HepG2 (cell line): ENCODE measurements at regions not wholly inside any gene's neighbourhood (a gene's known extent, or its start where the extent isn't known, plus 50 kb on each side); places are given as distances from the start of the nearest gene placed in this dataset.
A peak's percentile ranks its signal among the peaks of the same experiment; 100 is the strongest.

Source experiments
- BHLHE40 ChIP-seq: IDR thresholded peaks from 2 replicates; pipeline ENCODE4 v1.6.1; 2011; ENCODE audit warnings: low read length, improper control_type of control experiment
- BRCA1 ChIP-seq: sonication (generic); formaldehyde crosslinking; IDR thresholded peaks from 2 replicates; pipeline ENCODE4 v1.4.0; 2020; ENCODE audit warnings: missing genetic modification reagents
- E2F1 ChIP-seq: sonication (generic); formaldehyde crosslinking; IDR thresholded peaks from 2 replicates; pipeline ENCODE4 v1.5.0; 2020; ENCODE audit warnings: missing genetic modification reagents
- GABPB1 ChIP-seq: IDR thresholded peaks from 2 replicates; pipeline ENCODE4 v1.6.1; 2016; ENCODE audit warnings: mild to moderate bottlenecking, missing genetic modification reagents, moderate library complexity, missing compliant biosample characterization
- HNF1B ChIP-seq: sonication (generic); formaldehyde crosslinking; IDR thresholded peaks from 2 replicates; pipeline ENCODE4 v1.5.1; 2020; ENCODE audit warnings: mild to moderate bottlenecking, moderate library complexity, missing genetic modification reagents
- HNF4G ChIP-seq, 2 experiments: sonication (generic) in 1 of 2; formaldehyde crosslinking in 1 of 2; IDR thresholded peaks; 2 replicates each; pipeline versions ENCODE4 v1.4.0 to v1.6.1; 2011 to 2020; ENCODE audit warnings: borderline replicate concordance in 2 of 2, low read depth in 2 of 2, mild to moderate bottlenecking in 2 of 2, low read length in 1 of 2, missing genetic modification reagents in 1 of 2, moderate library complexity in 1 of 2
- HOXA3 ChIP-seq: sonication (generic); formaldehyde crosslinking; IDR thresholded peaks from 2 replicates; pipeline ENCODE4 v1.5.0; 2020; ENCODE audit warnings: missing genetic modification reagents
- MED1 ChIP-seq: sonication (generic); formaldehyde crosslinking; IDR thresholded peaks from 2 replicates; pipeline ENCODE4 v1.4.0; 2020; ENCODE audit warnings: missing genetic modification reagents
- RBM22 ChIP-seq: fragments of 200-400 bp; formaldehyde crosslinking; optimal IDR thresholded peaks from 2 replicates; pipeline ENCODE3; 2017; ENCODE audit warnings: mild to moderate bottlenecking, low read length, moderate library complexity
- SMAD3 ChIP-seq: sonication (generic); formaldehyde crosslinking; IDR thresholded peaks from 2 replicates; pipeline ENCODE4 v1.4.0; 2020; ENCODE audit warnings: missing genetic modification reagents
- TARDBP ChIP-seq: sonication (generic); formaldehyde crosslinking; IDR thresholded peaks from 2 replicates; pipeline ENCODE4 v1.8.0; 2022; ENCODE audit warnings: mild to moderate bottlenecking, missing genetic modification reagents
- TFAP4 ChIP-seq: sonication (generic); IDR thresholded peaks from 2 replicates; pipeline ENCODE4 v1.6.1; 2016; ENCODE audit warnings: low read depth, borderline replicate concordance
- THYN1 ChIP-seq: sonication (generic); formaldehyde crosslinking; IDR thresholded peaks from 2 replicates; pipeline ENCODE4 v1.8.1; 2023; ENCODE audit warnings: low read depth, mild to moderate bottlenecking, moderate library complexity, missing genetic modification reagents, borderline replicate concordance
- ZFY ChIP-seq: sonication (generic); formaldehyde crosslinking; IDR thresholded peaks from 2 replicates; pipeline ENCODE4 v1.4.0; 2020; ENCODE audit warnings: missing genetic modification reagents
- ZNF234 ChIP-seq: sonication (generic); formaldehyde crosslinking; conservative IDR thresholded peaks from 2 replicates; pipeline ENCODE4 v1.5.1; 2020; ENCODE audit warnings: mild to moderate bottlenecking, missing genetic modification reagents
- ZNF350 ChIP-seq: sonication (generic); formaldehyde crosslinking; IDR thresholded peaks from 2 replicates; pipeline ENCODE4 v1.4.0; 2020; ENCODE audit warnings: mild to moderate bottlenecking, low read depth, missing genetic modification reagents, borderline replicate concordance
- ZNF446 ChIP-seq: sonication (generic); formaldehyde crosslinking; IDR thresholded peaks from 2 replicates; pipeline ENCODE4 v1.5.0; 2020; ENCODE audit warnings: mild to moderate bottlenecking, missing genetic modification reagents
- ZNF496 ChIP-seq: sonication (generic); formaldehyde crosslinking; IDR thresholded peaks from 2 replicates; pipeline ENCODE4 v1.8.1; 2023; ENCODE audit warnings: mild to moderate bottlenecking, moderate library complexity, missing genetic modification reagents; ENCODE audit not compliant: insufficient replicate concordance
- ZNF646 ChIP-seq: sonication (generic); formaldehyde crosslinking; IDR thresholded peaks from 2 replicates; pipeline ENCODE4 v1.9.0; 2021; ENCODE audit warnings: mild to moderate bottlenecking, missing genetic modification reagents

- TF ChIP-seq HNF1B (0 out of 2 replicates have a peak, but pooled peaks have one; percentile 27), E2F1 (no peak), ZNF496 (CRISPR knock-in tag) (no peak), BRCA1 (CRISPR knock-in tag) (no peak), TARDBP (CRISPR knock-in tag) (peak; percentile 35; the same call in 1 of the 2 replicates), TFAP4 (peak; percentile 50; the same call in 1 of the 2 replicates), BHLHE40 (0 out of 2 replicates have a peak, but pooled peaks have one; percentile 42), ZNF446 (CRISPR knock-in tag) (no peak), RBM22 (no peak), SMAD3 (CRISPR knock-in tag) (peak; percentile 45; the same call in 1 of the 2 replicates), HOXA3 (CRISPR knock-in tag) (peak; percentile 68), MED1 (CRISPR knock-in tag) (peak; percentile 36; the same call in 1 of the 2 replicates), THYN1 (CRISPR knock-in tag) (no peak), ZNF646 (CRISPR knock-in tag) (no peak), ZNF234 (no peak), ZFY (CRISPR knock-in tag) (peak; percentile 71), GABPB1 (CRISPR knock-in tag) (0 out of 2 replicates have a peak, but pooled peaks have one; percentile 26), HNF4G (IDR thresholded peaks at IDR 0.05; ENCODE audit: borderline replicate concordance, low read depth, low read length) (peak; percentile 84), HNF4G (CRISPR knock-in tag; IDR thresholded peaks at IDR 0.05; ENCODE audit: borderline replicate concordance, low read depth) (peak; percentile 73; the same call in 1 of the 2 replicates), ZNF350 (CRISPR knock-in tag) (peak; percentile 71)
Observed at GRCh38 chr7:142248-142941, 50.0 kb upstream of the FAM20C start (continued).
